ENCODE measurements at regions not wholly inside any gene's neighbourhood (a gene's known extent, or its start where the extent isn't known, plus 50 kb on each side); places are given as distances from the start of the nearest gene placed in this dataset.

- Histone ChIP-seq H3K4me3 (ENCODE audit: low read length) (no peak overlapping the region), H3K36me3 (ENCODE audit: control insufficient read depth in 2 of 3, insufficient read depth in 3 of 3, low read length in 3 of 3) (no peaks in the 10 kb centered on the region), H3K27ac (ENCODE audit: low read depth, low read length) (no peak overlapping the region), H3K27me3 (ENCODE audit: control insufficient read depth in 2 of 2, insufficient read depth in 2 of 2, low read length in 2 of 2) (no peaks in the 10 kb centered on the region), H3K9me3 (ENCODE audit: control insufficient read depth in 2 of 3, low read length in 3 of 3) (no peaks in the 10 kb centered on the region), H3K4me1 (ENCODE audit: control insufficient read depth in 2 of 2, insufficient read depth in 2 of 2, low read length in 2 of 2) (no peaks in the 10 kb centered on the region)
- Mint-ChIP-seq H3K4me1 (no peaks in the 10 kb centered on the region), H3K4me3 (no peak overlapping the region), H3K36me3 (peaks cover 0 to 3% (median 0%) of the 10 kb centered on the region in 5 donors), H3K27me3 (peaks cover 0 to 30% (median 18%) of the 10 kb centered on the region in 5 donors), H3K9me3 (peaks cover 0 to 2% (median 0%) of the 10 kb centered on the region in 11 donors), H3K27ac (no peak overlapping the region)
- DNase-seq (no peak), ATAC-seq (no peak)
- CTCF ChIA-PET, result no interaction called here
- POLR2A ChIA-PET, result no interaction called here
- intact Hi-C loops (cut with micrococcal nuclease), result no loop called here
These were observed 122.1 kb downstream of the NGF start for GRCh38 chr1:115215703-115216521.

GRCh38 chr1:115215110-115215509, 122.9 kb downstream of the NGF start:
- H3K27ac Mint-ChIP-seq, result no peak overlapping the region
- no peak for ATAC-seq
- no peak overlapping the region for H3K4me3 Mint-ChIP-seq
- no peak overlapping the region for H3K4me3 ChIP-seq (ENCODE audit: low read length)
- peaks cover 0 to 2% (median 0%) of the 10 kb centered on the region in 11 donors for H3K9me3 Mint-ChIP-seq
- CTCF ChIA-PET, result no interaction called here
- H3K36me3 ChIP-seq (ENCODE audit: control insufficient read depth in 2 of 3, insufficient read depth in 3 of 3, low read length in 3 of 3), result no peaks in the 10 kb centered on the region
- no peak for DNase-seq
- peaks cover 0 to 30% (median 14%) of the 10 kb centered on the region in 5 donors for H3K27me3 Mint-ChIP-seq
- H3K27me3 ChIP-seq (ENCODE audit: control insufficient read depth in 2 of 2, insufficient read depth in 2 of 2, low read length in 2 of 2), result no peaks in the 10 kb centered on the region
- no peaks in the 10 kb centered on the region for H3K4me1 Mint-ChIP-seq
- POLR2A ChIA-PET, result no interaction called here
- H3K36me3 Mint-ChIP-seq, result peaks cover 0 to 3% (median 0%) of the 10 kb centered on the region in 5 donors
- H3K4me1 ChIP-seq (ENCODE audit: control insufficient read depth in 2 of 2, insufficient read depth in 2 of 2, low read length in 2 of 2), result no peaks in the 10 kb centered on the region
- intact Hi-C loops (cut with micrococcal nuclease), result no loop called here
- no peaks in the 10 kb centered on the region for H3K9me3 ChIP-seq (ENCODE audit: control insufficient read depth in 2 of 3, low read length in 3 of 3)
- H3K27ac ChIP-seq (ENCODE audit: low read depth, low read length), result no peak overlapping the region

DNA sequence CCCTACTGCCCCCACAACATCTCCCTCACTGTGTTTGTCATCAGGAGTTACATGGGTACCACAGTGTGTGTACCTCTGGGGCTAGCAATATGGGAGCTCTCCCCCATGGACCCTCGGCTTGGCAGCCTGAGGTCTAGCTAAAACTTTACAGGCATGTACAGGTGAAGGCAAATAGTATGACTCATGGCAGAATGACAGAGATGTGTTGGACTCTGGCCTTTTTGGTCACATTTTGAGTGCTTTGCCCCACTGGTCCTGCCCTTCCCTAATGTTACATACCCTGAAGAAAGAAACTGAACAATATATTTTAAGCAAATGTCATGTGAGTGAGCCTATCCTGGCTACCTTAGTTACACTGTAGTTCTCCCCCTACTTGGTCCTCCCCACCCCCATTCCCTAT, 124.0 kb downstream of the NGF start:
- Mint-ChIP-seq H3K4me1 (no peaks in the 10 kb centered on the region), H3K9me3 (peaks cover 0 to 2% (median 0%) of the 10 kb centered on the region in 11 donors), H3K27ac (no peak overlapping the region), H3K4me3 (no peak overlapping the region), H3K27me3 (peaks cover 0 to 30% (median 8%) of the 10 kb centered on the region in 5 donors), H3K36me3 (peaks cover 0 to 3% (median 0%) of the 10 kb centered on the region in 5 donors)
- Histone ChIP-seq H3K27me3 (ENCODE audit: control insufficient read depth in 2 of 2, insufficient read depth in 2 of 2, low read length in 2 of 2) (no peaks in the 10 kb centered on the region), H3K9me3 (ENCODE audit: control insufficient read depth in 2 of 3, low read length in 3 of 3) (no peaks in the 10 kb centered on the region), H3K4me1 (ENCODE audit: control insufficient read depth in 2 of 2, insufficient read depth in 2 of 2, low read length in 2 of 2) (no peaks in the 10 kb centered on the region), H3K4me3 (ENCODE audit: low read length) (no peak overlapping the region), H3K36me3 (ENCODE audit: control insufficient read depth in 2 of 3, insufficient read depth in 3 of 3, low read length in 3 of 3) (no peaks in the 10 kb centered on the region), H3K27ac (ENCODE audit: low read depth, low read length) (no peak overlapping the region)
- CTCF ChIA-PET, result no interaction called here
- DNase-seq, result no peak
- no peak for ATAC-seq
- POLR2A ChIA-PET, result no interaction called here
- intact Hi-C loops (cut with micrococcal nuclease), result no loop called here

DNA sequence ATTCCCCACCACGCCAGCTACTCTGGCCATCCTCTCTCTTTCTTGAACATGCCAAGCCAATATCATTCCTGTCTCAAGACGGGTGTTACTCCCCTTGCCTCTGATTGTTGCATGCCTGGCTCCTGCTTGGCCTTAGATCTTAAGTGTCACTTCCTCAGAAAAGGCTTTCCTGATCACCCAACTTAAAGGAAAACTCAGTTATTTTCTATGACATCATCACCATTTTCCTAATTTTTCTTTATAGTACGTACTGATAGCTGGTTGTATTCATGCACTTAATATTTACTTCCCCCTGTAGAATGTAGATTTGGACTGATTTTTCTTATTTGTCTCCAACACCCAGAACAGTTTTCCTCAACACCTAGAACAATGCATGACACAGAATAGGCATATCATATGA, 123.8 kb upstream of the TSPAN2 start:
- Mint-ChIP-seq H3K27me3 (peaks cover 0 to 27% (median 7%) of the 10 kb centered on the region in 5 donors), H3K36me3 (peaks cover 0 to 2% (median 0%) of the 10 kb centered on the region in 5 donors), H3K27ac (no peak overlapping the region), H3K4me3 (no peak overlapping the region), H3K9me3 (peaks cover 0 to 2% (median 0%) of the 10 kb centered on the region in 11 donors), H3K4me1 (no peaks in the 10 kb centered on the region)
- intact Hi-C loops (cut with micrococcal nuclease), result no loop called here
- ChIA-PET POLR2A (no interaction called here), CTCF (no interaction called here)
- ATAC-seq (no peak), DNase-seq (no peak)
- no peaks in the 10 kb centered on the region for H3K36me3 ChIP-seq (ENCODE audit: control insufficient read depth in 2 of 3, insufficient read depth in 3 of 3, low read length in 3 of 3)
- no peaks in the 10 kb centered on the region for H3K9me3 ChIP-seq (ENCODE audit: control insufficient read depth in 2 of 3, low read length in 3 of 3)
- no peaks in the 10 kb centered on the region for H3K27me3 ChIP-seq (ENCODE audit: control insufficient read depth in 2 of 2, insufficient read depth in 2 of 2, low read length in 2 of 2)
- no peak overlapping the region for H3K4me3 ChIP-seq (ENCODE audit: low read length)
- H3K4me1 ChIP-seq (ENCODE audit: control insufficient read depth in 2 of 2, insufficient read depth in 2 of 2, low read length in 2 of 2), result no peaks in the 10 kb centered on the region
- no peak overlapping the region for H3K27ac ChIP-seq (ENCODE audit: low read depth, low read length)

GRCh38 chr1:115211071-115211745, 121.9 kb upstream of the TSPAN2 start:
- POLR2A ChIA-PET, result no interaction called here
- CTCF ChIA-PET, result no interaction called here
- no peak overlapping the region for H3K4me3 ChIP-seq (ENCODE audit: low read length)
- no peaks in the 10 kb centered on the region for H3K27me3 ChIP-seq (ENCODE audit: control insufficient read depth in 2 of 2, insufficient read depth in 2 of 2, low read length in 2 of 2)
- no peaks in the 10 kb centered on the region for H3K9me3 ChIP-seq (ENCODE audit: control insufficient read depth in 2 of 3, low read length in 3 of 3)
- no peak for ATAC-seq
- DNase-seq, result no peak
- no peaks in the 10 kb centered on the region for H3K4me1 Mint-ChIP-seq
- no peaks in the 10 kb centered on the region for H3K4me1 ChIP-seq (ENCODE audit: control insufficient read depth in 2 of 2, insufficient read depth in 2 of 2, low read length in 2 of 2)
- H3K4me3 Mint-ChIP-seq, result no peak overlapping the region
- no peaks in the 10 kb centered on the region for H3K36me3 ChIP-seq (ENCODE audit: control insufficient read depth in 2 of 3, insufficient read depth in 3 of 3, low read length in 3 of 3)
- H3K9me3 Mint-ChIP-seq, result peaks cover 0 to 5% (median 0%) of the 10 kb centered on the region in 11 donors
- no peaks in the 10 kb centered on the region for H3K36me3 Mint-ChIP-seq
- H3K27ac Mint-ChIP-seq, result no peak overlapping the region
- intact Hi-C loops (cut with micrococcal nuclease), result no loop called here
- H3K27ac ChIP-seq (ENCODE audit: low read depth, low read length), result no peak overlapping the region
- peaks cover 0 to 20% (median 9%) of the 10 kb centered on the region in 5 donors for H3K27me3 Mint-ChIP-seq

DNA sequence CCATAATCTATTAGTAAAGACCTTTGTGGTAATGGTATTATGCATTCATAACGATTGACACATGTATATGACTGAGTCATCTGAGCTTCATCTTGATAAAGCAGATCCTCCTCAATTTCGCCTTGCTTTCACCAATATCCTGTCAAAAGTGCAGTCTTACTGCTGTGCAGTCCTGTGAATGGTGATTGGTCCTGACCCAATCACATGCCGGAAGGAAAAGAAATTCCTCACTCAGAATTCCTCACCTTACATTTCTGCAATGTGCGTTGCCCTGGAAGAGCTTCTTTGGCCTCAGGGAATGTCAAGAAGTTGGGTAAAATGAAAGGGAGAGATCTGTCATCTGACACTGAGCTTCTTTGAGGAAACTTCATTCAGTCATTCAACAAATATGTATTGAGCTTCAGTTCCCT, 121.0 kb upstream of the TSPAN2 start:
- Histone ChIP-seq H3K27me3 (ENCODE audit: control insufficient read depth in 2 of 2, insufficient read depth in 2 of 2, low read length in 2 of 2) (no peaks in the 10 kb centered on the region), H3K27ac (ENCODE audit: low read depth, low read length) (no peak overlapping the region), H3K36me3 (ENCODE audit: control insufficient read depth in 2 of 3, insufficient read depth in 3 of 3, low read length in 3 of 3) (no peaks in the 10 kb centered on the region), H3K4me1 (ENCODE audit: control insufficient read depth in 2 of 2, insufficient read depth in 2 of 2, low read length in 2 of 2) (no peaks in the 10 kb centered on the region), H3K9me3 (ENCODE audit: control insufficient read depth in 2 of 3, low read length in 3 of 3) (no peaks in the 10 kb centered on the region), H3K4me3 (ENCODE audit: low read length) (no peak overlapping the region)
- peaks cover 0 to 5% (median 0%) of the 10 kb centered on the region in 11 donors for H3K9me3 Mint-ChIP-seq
- peaks cover 0 to 24% (median 7%) of the 10 kb centered on the region in 5 donors for H3K27me3 Mint-ChIP-seq
- no peak for ATAC-seq
- no peaks in the 10 kb centered on the region for H3K4me1 Mint-ChIP-seq
- intact Hi-C loops (cut with micrococcal nuclease), result no loop called here
- no peak overlapping the region for H3K4me3 Mint-ChIP-seq
- no peaks in the 10 kb centered on the region for H3K36me3 Mint-ChIP-seq
- ChIA-PET CTCF (no interaction called here), POLR2A (no interaction called here)
- no peak for DNase-seq
- H3K27ac Mint-ChIP-seq, result no peak overlapping the region

DNA sequence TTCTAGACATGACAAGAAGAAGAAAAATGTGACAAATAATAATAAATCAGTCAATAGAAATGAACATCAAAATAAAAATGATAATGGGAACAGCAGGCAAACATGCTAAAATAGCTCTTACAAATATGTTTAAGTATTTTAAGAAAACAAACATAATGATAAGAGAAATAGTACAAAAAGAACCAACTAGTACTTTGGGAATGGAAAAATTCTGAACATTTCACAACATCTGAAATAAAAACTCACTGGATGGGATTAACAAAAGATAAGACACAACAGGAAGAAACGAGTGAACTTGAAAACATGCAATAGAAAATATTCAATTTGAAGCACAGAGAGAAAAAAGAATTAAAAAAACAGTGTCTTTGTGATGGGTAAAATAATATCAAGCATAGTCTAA, 115.2 kb upstream of the TSPAN2 start:
- POLR2A ChIA-PET, result no interaction called here
- CTCF ChIA-PET, result no interaction called here
- Histone ChIP-seq H3K36me3 (ENCODE audit: control insufficient read depth in 2 of 3, insufficient read depth in 3 of 3, low read length in 3 of 3) (no peaks in the 10 kb centered on the region), H3K4me1 (ENCODE audit: control insufficient read depth in 2 of 2, insufficient read depth in 2 of 2, low read length in 2 of 2) (no peaks in the 10 kb centered on the region), H3K9me3 (ENCODE audit: control insufficient read depth in 2 of 3, low read length in 3 of 3) (no peaks in the 10 kb centered on the region), H3K27me3 (ENCODE audit: control insufficient read depth in 2 of 2, insufficient read depth in 2 of 2, low read length in 2 of 2) (no peaks in the 10 kb centered on the region), H3K4me3 (ENCODE audit: low read length) (no peak overlapping the region), H3K27ac (ENCODE audit: low read depth, low read length) (no peak overlapping the region)
- no peak for DNase-seq
- no peak for ATAC-seq
- H3K36me3 Mint-ChIP-seq, result no peaks in the 10 kb centered on the region
- no peak overlapping the region for H3K27ac Mint-ChIP-seq
- no peak overlapping the region for H3K4me3 Mint-ChIP-seq
- H3K4me1 Mint-ChIP-seq, result no peaks in the 10 kb centered on the region
- H3K27me3 Mint-ChIP-seq, result peaks cover 8 to 32% (median 19%) of the 10 kb centered on the region in 5 donors
- peaks cover 0 to 34% (median 8%) of the 10 kb centered on the region in 11 donors for H3K9me3 Mint-ChIP-seq
- intact Hi-C loops (cut with micrococcal nuclease), result no loop called here
